ENCODE measurements at regions not wholly inside any gene's neighbourhood (a gene's known extent, or its start where the extent isn't known, plus 50 kb on each side); places are given as distances from the start of the nearest gene placed in this dataset.

GRCh38 chr11:31902706-31903105, 91.6 kb upstream of the PAX6 start:
- DNase-seq (ENCODE audit: low spot score) = no peak

- DNase-seq (ENCODE audit: low spot score) = no peak
Observed at GRCh38 chr11:31895926-31896325, 84.8 kb upstream of the PAX6 start.

- no peak for DNase-seq (ENCODE audit: low spot score)
Observed at GRCh38 chr11:31887180-31887579, 76.1 kb upstream of the PAX6 start.

- DNase-seq (ENCODE audit: low spot score) = no peak
Observed at GRCh38 chr11:31884080-31884479, 73.0 kb upstream of the PAX6 start.

GRCh38 chr11:31883435-31883834, 72.3 kb upstream of the PAX6 start:
- DNase-seq (ENCODE audit: low spot score) = no peak

GRCh38 chr11:31882951-31883392, 71.8 kb upstream of the PAX6 start:
- no peak for DNase-seq (ENCODE audit: low spot score)

- no peak for DNase-seq (ENCODE audit: low spot score)
Observed at GRCh38 chr11:31881825-31882224, 70.7 kb upstream of the PAX6 start.

- DNase-seq (ENCODE audit: low spot score) = no peak
Observed at GRCh38 chr11:31879681-31880080, 68.6 kb upstream of the PAX6 start.

- DNase-seq (ENCODE audit: low spot score) = no peak
Observed at GRCh38 chr11:31877863-31878262, 66.7 kb upstream of the PAX6 start.

- DNase-seq (ENCODE audit: low spot score) = no peak
Observed at GRCh38 chr11:31877083-31877482, 66.0 kb upstream of the PAX6 start.

GRCh38 chr11:31875866-31876560, 64.9 kb upstream of the PAX6 start:
- no peak for DNase-seq (ENCODE audit: low spot score)

GRCh38 chr11:31874631-31875191, 63.6 kb upstream of the PAX6 start:
- no peak for DNase-seq (ENCODE audit: low spot score)

GRCh38 chr11:31873124-31873523, 62.0 kb upstream of the PAX6 start:
- DNase-seq (ENCODE audit: low spot score) = no peak

- no peak for DNase-seq (ENCODE audit: low spot score)
Observed at GRCh38 chr11:31872076-31872443, 60.9 kb upstream of the PAX6 start.

GRCh38 chr11:31871310-31872075, 60.4 kb upstream of the PAX6 start:
- DNase-seq (ENCODE audit: low spot score) = no peak

- no peak for DNase-seq (ENCODE audit: low spot score)
Observed at GRCh38 chr11:31870609-31871309, 59.6 kb upstream of the PAX6 start.

GRCh38 chr11:31869986-31870385, 58.9 kb upstream of the PAX6 start:
- no peak for DNase-seq (ENCODE audit: low spot score)

GRCh38 chr11:31865606-31866300, 54.6 kb upstream of the PAX6 start:
- DNase-seq (ENCODE audit: low spot score) = no peak

GRCh38 chr11:31863170-31863832, 52.2 kb upstream of the PAX6 start:
- DNase-seq (ENCODE audit: low spot score) = no peak

GRCh38 chr11:31861011-31861410, 49.9 kb upstream of the PAX6 start:
- no peak for DNase-seq (ENCODE audit: low spot score)
